ENCODE measurements at regions not wholly inside any gene's neighbourhood (a gene's known extent, or its start where the extent isn't known, plus 50 kb on each side); places are given as distances from the start of the nearest gene placed in this dataset.

GRCh38 chr2:180520921-180521581 lies 459.4 kb upstream of the UBE2E3 start:
- no peak for DNase-seq

DNA sequence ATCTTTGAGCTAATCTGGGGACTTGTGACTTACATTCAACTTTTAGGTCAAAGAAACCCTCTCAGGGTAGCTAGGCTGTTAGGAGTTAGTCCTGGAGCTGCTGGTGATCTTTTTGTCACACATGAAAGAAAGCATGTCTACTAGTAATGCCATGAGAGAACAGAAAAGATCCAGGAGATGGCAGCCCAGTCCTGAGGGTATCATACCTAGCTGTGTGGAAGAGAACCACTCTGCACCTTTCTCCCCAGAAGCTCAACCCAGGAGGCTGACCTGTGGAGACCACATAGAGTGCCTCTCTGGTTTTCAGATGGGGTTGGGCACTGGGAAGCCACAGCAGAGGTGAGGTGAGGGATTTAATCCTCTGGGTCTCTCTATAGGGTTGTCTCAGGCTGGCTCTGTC lies 460.2 kb upstream of the UBE2E3 start:
- DNase-seq: no peak

GRCh38 chr2:180519276-180519675 lies 461.1 kb upstream of the UBE2E3 start:
- no peak for DNase-seq

DNA sequence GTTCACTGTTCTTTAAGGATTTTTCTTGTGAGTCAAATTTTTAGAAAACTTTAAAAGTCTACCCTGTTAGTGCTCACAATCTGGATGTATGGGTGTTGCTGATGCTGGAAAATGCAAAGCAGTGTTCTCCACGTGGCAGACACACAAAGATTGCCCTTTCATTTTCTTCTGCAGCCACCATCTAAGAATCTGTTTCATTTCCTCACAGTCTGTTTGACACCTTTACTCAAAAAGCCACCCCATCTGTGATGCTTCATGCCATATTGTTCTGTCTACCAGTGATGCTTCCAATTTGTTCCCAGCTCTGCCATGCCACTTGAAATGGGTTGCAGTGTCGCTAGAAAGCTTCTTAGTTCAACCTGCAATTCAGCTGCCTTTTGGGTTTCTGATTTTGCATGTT lies 464.2 kb upstream of the UBE2E3 start:
- DNase-seq: no peak

GRCh38 chr2:180513389-180513788 lies 467.0 kb upstream of the UBE2E3 start:
- no peak for DNase-seq

DNA sequence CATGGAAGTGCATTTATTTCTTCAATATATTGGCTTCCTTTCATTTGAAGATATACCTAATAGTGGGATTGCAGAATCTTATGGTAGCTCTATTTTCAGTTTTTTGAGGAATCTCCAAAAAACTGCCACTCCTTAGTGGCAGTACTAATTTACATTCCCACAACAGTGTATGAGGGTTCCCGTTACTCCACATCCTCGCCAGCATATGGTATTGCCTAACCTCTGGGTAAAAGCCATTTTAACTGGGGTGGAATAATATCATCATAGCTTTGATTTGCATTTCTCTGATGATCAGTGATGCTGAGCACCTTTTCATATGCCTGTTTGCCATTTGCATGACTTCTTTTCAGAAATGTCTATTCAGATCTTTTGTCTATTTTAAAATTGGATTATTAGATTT lies 471.9 kb upstream of the UBE2E3 start:
- DNase-seq: no peak

DNA sequence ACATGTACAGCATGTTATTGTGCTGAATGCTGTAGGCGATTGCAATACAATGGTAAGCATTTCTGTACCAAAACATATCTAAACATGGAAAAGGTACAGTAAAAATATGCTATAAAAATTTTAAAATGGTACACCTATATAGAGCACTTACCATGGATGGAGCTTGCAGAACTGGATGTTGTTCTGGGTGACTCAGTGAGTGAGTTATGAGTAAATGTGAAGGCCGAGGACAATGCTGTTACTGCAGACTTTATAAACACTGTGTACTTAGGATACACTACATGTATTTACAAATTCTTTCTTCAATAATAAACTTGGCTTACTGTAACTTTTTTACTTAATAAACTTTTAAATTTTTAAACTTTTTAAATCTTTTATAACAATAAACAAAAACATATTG lies 473.4 kb upstream of the UBE2E3 start:
- no peak for DNase-seq

GRCh38 chr2:180505203-180505602 lies 475.2 kb upstream of the UBE2E3 start:
- DNase-seq: no peak

GRCh38 chr2:180497621-180498152 lies 482.7 kb upstream of the UBE2E3 start:
- DNase-seq: no peak

GRCh38 chr2:180495606-180496005 lies 484.8 kb upstream of the UBE2E3 start:
- DNase-seq: no peak

DNA sequence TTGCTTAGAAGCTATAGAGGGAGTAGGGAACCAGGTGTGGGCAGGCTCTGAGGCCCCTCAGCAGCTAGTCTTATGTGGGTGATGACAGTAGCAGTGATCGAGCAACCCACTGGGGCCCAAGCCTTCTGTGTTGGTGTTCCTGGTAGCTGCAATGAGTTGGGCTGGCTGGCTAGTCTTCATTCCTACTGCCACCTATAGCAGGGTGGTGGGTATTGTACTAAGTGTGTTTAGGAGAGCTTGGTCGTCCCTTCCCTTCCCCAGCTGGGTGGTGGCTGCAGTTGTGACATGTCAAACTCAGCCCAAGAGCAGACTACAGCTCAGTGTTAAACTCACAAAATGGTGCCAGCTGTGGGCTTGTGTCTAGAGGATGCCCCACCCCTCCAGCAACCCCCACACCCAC lies 486.1 kb upstream of the UBE2E3 start:
- no peak for DNase-seq

DNA sequence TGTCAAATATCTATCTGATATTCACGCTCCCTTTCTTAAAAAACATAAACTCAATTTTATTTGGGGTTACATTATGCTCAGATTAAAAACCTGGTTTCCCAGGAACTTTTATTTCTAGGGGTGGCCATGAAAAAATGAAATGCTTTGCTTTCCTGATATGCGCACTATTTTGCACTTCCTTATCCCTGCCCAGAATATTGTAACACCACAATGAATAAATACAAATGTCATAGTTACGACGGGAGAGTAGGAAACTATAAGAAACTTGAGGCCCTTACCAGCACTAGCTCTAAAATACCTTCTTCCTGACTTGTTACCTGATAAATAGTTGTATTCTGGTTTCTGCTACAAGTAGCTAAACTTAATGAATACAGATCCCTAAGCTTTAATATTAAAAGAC lies 475.6 kb upstream of the CWC22 start:
- no peak for DNase-seq

DNA sequence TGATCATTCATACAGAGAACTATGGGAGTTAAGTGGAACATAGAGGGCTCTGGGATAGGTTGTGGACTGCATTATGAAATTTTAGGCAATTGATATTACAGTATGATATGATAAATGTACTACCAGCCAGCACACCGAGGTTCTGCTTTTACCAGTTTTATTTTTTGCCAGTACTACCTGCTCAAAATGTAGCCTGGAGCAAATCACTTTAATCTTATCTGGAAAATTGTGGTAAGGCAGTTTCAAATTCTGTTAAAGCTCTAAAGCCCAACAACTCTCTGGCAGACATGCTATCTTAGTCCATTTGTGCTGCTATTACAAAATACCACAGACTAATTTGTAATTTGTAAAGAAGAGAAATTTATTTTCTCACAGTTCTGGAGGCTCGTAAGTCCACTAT lies 474.9 kb upstream of the CWC22 start:
- DNase-seq: no peak

DNA sequence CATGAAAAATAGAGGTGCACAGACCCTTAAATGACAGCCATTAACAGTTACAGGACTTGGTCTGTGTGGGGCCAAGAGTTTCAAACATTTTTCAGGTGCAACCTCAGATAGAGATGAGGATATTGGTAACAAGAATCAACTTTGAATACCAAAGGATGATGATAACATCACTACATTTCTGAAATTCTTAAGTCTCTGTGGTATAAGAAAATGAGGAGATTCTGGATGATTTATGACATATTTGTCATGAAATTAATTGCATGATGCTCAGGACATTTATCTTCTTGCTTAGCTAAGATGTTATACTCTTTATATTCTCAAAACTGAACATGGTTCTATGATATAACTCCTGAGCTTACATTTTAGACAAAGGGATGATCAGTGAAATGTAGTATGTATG lies 471.8 kb upstream of the CWC22 start:
- DNase-seq: no peak

DNA sequence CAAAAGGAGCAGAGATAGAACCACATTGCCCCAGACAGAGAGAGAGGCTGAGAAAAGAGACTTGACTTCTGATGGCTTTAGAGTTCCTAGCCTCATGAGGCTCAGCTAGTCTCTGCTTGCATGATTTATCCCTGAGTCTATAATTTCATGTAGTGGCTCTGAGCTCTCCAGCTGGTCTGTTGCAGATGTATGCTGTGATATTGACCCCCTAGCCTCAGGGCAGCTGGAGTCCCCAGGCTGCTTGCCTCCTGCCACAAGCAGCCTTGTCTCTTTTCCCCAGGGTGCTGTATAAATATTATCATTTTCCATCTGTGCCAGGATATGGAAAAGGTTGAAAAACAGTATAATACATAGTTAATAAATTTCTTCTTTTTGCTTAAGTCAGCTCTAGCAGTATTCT lies 467.6 kb upstream of the CWC22 start:
- no peak for DNase-seq

DNA sequence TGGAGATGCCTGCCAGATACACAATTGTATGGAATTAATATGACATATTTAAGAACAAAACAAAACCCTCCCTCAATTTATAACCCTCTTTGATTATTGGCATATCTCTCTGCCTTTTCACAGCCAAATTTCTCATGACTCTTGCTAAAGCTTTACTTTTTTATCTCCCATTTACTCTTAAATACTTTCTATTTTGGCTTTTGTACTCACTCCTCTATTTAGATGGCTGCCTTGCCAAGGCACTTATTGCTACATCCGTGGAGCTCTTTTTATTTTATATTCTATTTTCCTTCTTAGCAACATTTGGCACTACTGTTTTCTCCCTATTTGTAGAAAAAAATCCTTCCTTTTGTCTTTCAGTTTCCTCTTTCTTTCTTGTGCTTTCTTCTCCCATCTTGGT lies 466.4 kb upstream of the CWC22 start:
- DNase-seq: no peak

DNA sequence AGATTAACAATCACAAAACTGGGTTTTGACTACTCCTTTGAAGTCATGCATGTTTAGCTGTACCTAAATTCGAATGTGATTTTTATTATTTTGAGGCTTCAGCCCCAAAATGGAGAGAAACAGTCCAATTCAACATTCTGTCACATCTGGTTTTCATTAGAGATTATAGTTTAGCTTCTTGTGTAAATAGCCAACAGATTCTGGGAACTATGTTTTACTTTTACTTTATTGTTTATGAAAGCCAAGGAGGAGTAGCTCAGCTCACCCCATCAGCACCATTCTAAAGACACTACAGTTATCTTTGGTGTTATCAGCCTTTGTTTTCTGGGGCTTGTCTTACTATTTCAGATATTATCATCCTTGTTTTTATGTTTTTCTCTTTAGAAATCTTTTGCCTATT lies 465.0 kb upstream of the CWC22 start:
- DNase-seq: no peak

DNA sequence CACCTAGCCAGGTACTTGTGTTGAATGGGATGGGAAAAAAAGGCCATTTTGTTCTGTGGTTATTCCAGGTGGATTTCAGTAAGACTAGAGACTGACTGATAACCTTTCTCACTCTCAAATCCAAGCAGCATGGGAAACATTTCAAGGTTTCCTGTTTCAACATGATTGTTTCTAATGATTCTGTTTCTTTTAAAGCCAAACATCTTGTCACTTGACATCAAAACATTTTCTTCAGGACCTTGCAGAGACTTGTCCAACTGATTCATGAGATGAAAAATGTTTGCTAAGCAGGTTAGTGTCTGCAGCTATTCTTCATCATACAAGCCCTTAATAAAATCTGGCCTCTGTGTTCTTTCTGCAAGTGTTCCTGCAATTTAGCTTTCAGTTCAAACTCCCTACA lies 456.5 kb upstream of the CWC22 start:
- DNase-seq: no peak

DNA sequence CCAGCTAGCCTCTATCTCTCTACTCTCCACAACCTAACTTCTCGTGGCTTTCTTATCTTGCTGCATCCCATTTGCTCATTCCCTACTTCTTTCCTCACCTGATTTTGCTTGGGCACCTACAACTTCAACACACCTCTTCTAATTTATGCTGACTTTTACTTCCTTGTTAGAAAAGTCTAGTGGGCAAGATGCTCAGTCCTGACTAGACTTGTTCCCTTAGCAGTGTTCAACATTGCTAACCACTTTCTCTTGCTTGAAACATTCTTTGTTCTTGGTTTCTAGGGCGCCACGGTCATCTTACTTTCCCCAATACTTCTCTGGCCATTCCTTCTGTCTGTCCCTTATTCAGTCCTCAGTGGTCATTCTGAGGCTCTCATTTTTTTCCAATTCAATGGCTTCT lies 454.7 kb upstream of the CWC22 start:
- DNase-seq: no peak

- no peak for DNase-seq
Measured at GRCh38 chr2:180456801-180457200, 449.7 kb upstream of the CWC22 start.

DNA sequence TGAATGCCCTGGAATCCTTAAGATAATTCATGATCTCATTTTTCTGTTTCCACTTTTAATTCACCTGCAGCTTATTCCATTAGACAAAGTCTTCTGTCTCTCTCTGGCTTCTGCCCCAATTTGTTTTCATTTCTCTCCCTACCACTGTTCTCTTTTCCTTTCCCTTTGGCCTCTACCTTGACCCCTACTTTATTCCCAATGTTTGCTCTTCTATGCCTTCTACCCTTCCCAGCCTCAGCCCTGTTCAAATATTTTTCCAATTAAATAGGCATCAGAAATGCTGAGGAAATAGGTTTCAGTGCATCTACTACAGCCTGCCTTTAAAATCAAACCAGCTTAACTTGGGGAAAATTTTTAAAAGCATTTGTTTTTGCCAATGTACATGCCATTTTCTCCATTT lies 443.7 kb upstream of the CWC22 start:
- no peak for DNase-seq

DNA sequence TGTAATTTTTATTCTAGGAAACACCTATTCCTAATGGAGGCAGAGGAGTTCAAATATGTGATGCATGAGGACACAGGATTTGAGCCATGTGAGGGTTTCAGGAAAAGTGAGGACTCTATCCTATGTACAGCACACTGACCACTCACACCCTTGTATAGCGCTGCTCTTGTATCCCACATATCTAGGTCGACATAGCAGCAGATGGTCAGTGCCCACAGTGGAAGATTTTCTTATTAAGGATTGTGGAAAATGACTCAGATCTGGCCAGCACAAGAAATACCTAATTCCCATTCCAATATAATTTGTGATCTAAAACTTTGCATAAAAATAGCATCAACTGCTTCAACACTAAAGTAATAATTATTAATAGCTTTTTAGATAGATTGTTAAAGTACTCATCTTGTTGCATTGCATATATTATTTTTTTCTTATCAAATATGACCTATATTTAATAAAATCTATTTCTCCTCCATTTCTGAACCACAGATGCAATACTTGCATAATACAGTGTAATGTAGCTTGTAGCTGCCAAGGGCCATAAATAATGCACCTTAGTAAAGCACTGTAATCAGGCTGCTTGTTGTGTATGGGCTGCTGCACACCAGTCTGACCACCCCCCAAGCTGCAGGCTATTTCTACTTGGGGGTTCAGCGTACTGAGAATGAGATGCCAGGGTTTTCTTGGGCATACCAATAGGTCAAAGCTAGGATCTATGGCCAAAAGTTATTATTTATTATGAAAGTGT lies 442.2 kb upstream of the CWC22 start:
- DNase-seq: no peak

DNA sequence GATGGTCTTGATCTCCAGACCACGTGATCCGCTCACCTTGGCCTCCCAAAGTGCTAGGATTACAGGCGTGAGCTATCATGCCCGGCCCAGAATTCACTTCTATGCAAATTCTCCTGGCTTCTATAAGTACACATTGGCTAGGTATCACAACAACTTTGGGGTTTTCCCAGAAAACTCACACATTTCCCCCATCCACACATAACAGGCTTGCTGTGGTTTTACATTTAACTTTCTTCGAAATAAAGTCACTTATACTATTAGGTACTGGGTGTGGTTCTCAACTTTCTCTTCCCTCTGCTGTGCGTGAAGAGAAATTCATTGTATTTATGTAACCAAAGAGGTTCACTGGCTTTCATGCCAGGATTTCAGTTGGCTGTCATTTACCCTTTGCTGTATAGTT lies 439.4 kb upstream of the CWC22 start:
- no peak for DNase-seq

GRCh38 chr2:180443888-180444287 lies 436.8 kb upstream of the CWC22 start:
- no peak for DNase-seq
